ENCODE measurements at regions not wholly inside any gene's neighbourhood (a gene's known extent, or its start where the extent isn't known, plus 50 kb on each side); places are given as distances from the start of the nearest gene placed in this dataset.
A peak's percentile ranks its signal among the peaks of the same experiment; 100 is the strongest.

- Histone ChIP-seq H2AFZ (ENCODE audit: low read depth, low read length, severe bottlenecking) (no peak overlapping the region), H3K9ac (ENCODE audit: low read length) (no peak overlapping the region), H3K79me2 (ENCODE audit: insufficient read depth, low read length) (no peaks in the 10 kb centered on the region), H3K9me3 (ENCODE audit: insufficient read depth, low read length) (no peaks in the 10 kb centered on the region), H3K9me2 (replicated peaks; ENCODE audit: insufficient read depth, low read length) (no peaks in the 10 kb centered on the region), H3K4me2 (ENCODE audit: low read depth, low read length, poor library complexity, severe bottlenecking) (no peak overlapping the region), H3F3A (ENCODE audit: insufficient read depth) (no peaks in the 10 kb centered on the region), H3K36me3 (ENCODE audit: low read length) (no peaks in the 10 kb centered on the region), H3K27me3 (ENCODE audit: low read length) (no peaks in the 10 kb centered on the region), H4K20me1 (ENCODE audit: low read depth, low read length) (no peaks in the 10 kb centered on the region), H3K27ac (ENCODE audit: low read depth, low read length) (no peak overlapping the region), H3K4me3 (ENCODE audit: insufficient read depth, low read length, poor library complexity, severe bottlenecking) (no peak overlapping the region)
- TF ChIP-seq EZH2phosphoT487 (conservative IDR thresholded peaks at IDR 0.05; ENCODE audit: low read length) (no peak), CTCF (IDR thresholded peaks at IDR 0.05; ENCODE audit: insufficient read depth, low read length, poor library complexity, severe bottlenecking) (no peak)
Measured at GRCh38 chr2:60379216-60379615, 174.2 kb downstream of the BCL11A start.

GRCh38 chr2:60377825-60378224 is 175.6 kb downstream of the BCL11A start:
- Histone ChIP-seq H3K36me3 (ENCODE audit: low read length) (no peaks in the 10 kb centered on the region), H3K79me2 (ENCODE audit: insufficient read depth, low read length) (no peaks in the 10 kb centered on the region), H3K9ac (ENCODE audit: low read length) (no peak overlapping the region), H3K4me3 (ENCODE audit: insufficient read depth, low read length, poor library complexity, severe bottlenecking) (no peak overlapping the region), H3F3A (ENCODE audit: insufficient read depth) (0 out of 2 replicates have a peak, but pooled peaks cover 6% of the 10 kb centered on the region), H2AFZ (ENCODE audit: low read depth, low read length, severe bottlenecking) (no peak overlapping the region), H3K4me2 (ENCODE audit: low read depth, low read length, poor library complexity, severe bottlenecking) (no peak overlapping the region), H3K9me3 (ENCODE audit: insufficient read depth, low read length) (no peaks in the 10 kb centered on the region), H3K27ac (ENCODE audit: low read depth, low read length) (no peak overlapping the region), H3K27me3 (ENCODE audit: low read length) (no peaks in the 10 kb centered on the region), H3K9me2 (replicated peaks; ENCODE audit: insufficient read depth, low read length) (no peaks in the 10 kb centered on the region), H4K20me1 (ENCODE audit: low read depth, low read length) (no peaks in the 10 kb centered on the region)
- TF ChIP-seq CTCF (IDR thresholded peaks at IDR 0.05; ENCODE audit: insufficient read depth, low read length, poor library complexity, severe bottlenecking) (no peak), EZH2phosphoT487 (conservative IDR thresholded peaks at IDR 0.05; ENCODE audit: low read length) (no peak)

- no peak overlapping the region for H3K4me2 ChIP-seq (ENCODE audit: low read depth, low read length, poor library complexity, severe bottlenecking)
Measured at GRCh38 chr2:60376252-60376651, 177.2 kb downstream of the BCL11A start.

GRCh38 chr2:60371681-60372080 is 181.8 kb downstream of the BCL11A start:
- Histone ChIP-seq H4K20me1 (ENCODE audit: low read depth, low read length) (no peaks in the 10 kb centered on the region), H3K27me3 (ENCODE audit: low read length) (no peaks in the 10 kb centered on the region), H3K9ac (ENCODE audit: low read length) (peak overlapping the region; percentile 5; the same call in 1 of the 2 replicates), H3K79me2 (ENCODE audit: insufficient read depth, low read length) (no peaks in the 10 kb centered on the region), H3K27ac (ENCODE audit: low read depth, low read length) (peak overlapping the region; percentile 88), H3K9me3 (ENCODE audit: insufficient read depth, low read length) (no peaks in the 10 kb centered on the region), H3F3A (ENCODE audit: insufficient read depth) (peaks cover 39% of the 10 kb centered on the region), H2AFZ (ENCODE audit: low read depth, low read length, severe bottlenecking) (peak overlapping the region; percentile 62), H3K36me3 (ENCODE audit: low read length) (no peaks in the 10 kb centered on the region), H3K4me2 (ENCODE audit: low read depth, low read length, poor library complexity, severe bottlenecking) (peak overlapping the region; percentile 59), H3K9me2 (replicated peaks; ENCODE audit: insufficient read depth, low read length) (no peaks in the 10 kb centered on the region), H3K4me3 (ENCODE audit: insufficient read depth, low read length, poor library complexity, severe bottlenecking) (peak overlapping the region; percentile 7)
- TF ChIP-seq CTCF (IDR thresholded peaks at IDR 0.05; ENCODE audit: insufficient read depth, low read length, poor library complexity, severe bottlenecking): no peak
- no peak for TF ChIP-seq EZH2phosphoT487 (conservative IDR thresholded peaks at IDR 0.05; ENCODE audit: low read length)

More at GRCh38 chr2:60376252-60376651, 177.2 kb downstream of the BCL11A start:
- no peak overlapping the region for H3K9ac ChIP-seq (ENCODE audit: low read length)
- no peak overlapping the region for H3K27ac ChIP-seq (ENCODE audit: low read depth, low read length)
- H3K27me3 ChIP-seq (ENCODE audit: low read length): no peaks in the 10 kb centered on the region
- H3K36me3 ChIP-seq (ENCODE audit: low read length): no peaks in the 10 kb centered on the region
- H3F3A ChIP-seq (ENCODE audit: insufficient read depth): 0 out of 2 replicates have a peak, but pooled peaks cover 7% of the 10 kb centered on the region
- H3K79me2 ChIP-seq (ENCODE audit: insufficient read depth, low read length): no peaks in the 10 kb centered on the region
- H4K20me1 ChIP-seq (ENCODE audit: low read depth, low read length): no peaks in the 10 kb centered on the region
- no peak for TF ChIP-seq EZH2phosphoT487 (conservative IDR thresholded peaks at IDR 0.05; ENCODE audit: low read length)
- H2AFZ ChIP-seq (ENCODE audit: low read depth, low read length, severe bottlenecking): no peak overlapping the region
- H3K4me3 ChIP-seq (ENCODE audit: insufficient read depth, low read length, poor library complexity, severe bottlenecking): no peak overlapping the region
- no peaks in the 10 kb centered on the region for H3K9me2 ChIP-seq (replicated peaks; ENCODE audit: insufficient read depth, low read length)
- no peaks in the 10 kb centered on the region for H3K9me3 ChIP-seq (ENCODE audit: insufficient read depth, low read length)
